ENCODE measurements at regions not wholly inside any gene's neighbourhood (a gene's known extent, or its start where the extent isn't known, plus 50 kb on each side); places are given as distances from the start of the nearest gene placed in this dataset.
"Not testable (repeated sequence)": the region's sequence is repeated elsewhere in the genome, so short reads cannot be mapped to it uniquely, and the experiment has no call there.

- no peak for DNase-seq
Observed at GRCh38 chr6:54440549-54440948, 132.3 kb downstream of the TINAG start.

GRCh38 chr6:54441020-54441419 lies 132.8 kb downstream of the TINAG start:
- no peak for DNase-seq

GRCh38 chr6:54441687-54442248 lies 133.5 kb downstream of the TINAG start:
- no peak for DNase-seq

- DNase-seq: no peak
Observed at GRCh38 chr6:54445207-54445606, 137.0 kb downstream of the TINAG start.

- DNase-seq: no peak
Observed at GRCh38 chr6:54448617-54449016, 140.4 kb downstream of the TINAG start.

- DNase-seq: no peak
Observed at GRCh38 chr6:54451516-54451915, 143.3 kb downstream of the TINAG start.

- DNase-seq: no peak
Observed at GRCh38 chr6:54463354-54464024, 155.2 kb downstream of the TINAG start.

- no peak for DNase-seq
Observed at GRCh38 chr6:54465649-54466300, 157.5 kb downstream of the TINAG start.

- DNase-seq: no peak
Observed at GRCh38 chr6:54467384-54467783, 159.1 kb downstream of the TINAG start.

GRCh38 chr6:54473328-54473727 lies 165.1 kb downstream of the TINAG start:
- DNase-seq: no peak

- no peak for DNase-seq
Observed at GRCh38 chr6:54474898-54475297, 166.7 kb downstream of the TINAG start.

GRCh38 chr6:54481091-54481490 lies 172.8 kb downstream of the TINAG start:
- no peak for DNase-seq

- DNase-seq: no peak
Observed at GRCh38 chr6:54491431-54491830, 183.2 kb downstream of the TINAG start.

GRCh38 chr6:54493138-54493537 lies 184.9 kb downstream of the TINAG start:
- no peak for DNase-seq

- no peak for DNase-seq
Observed at GRCh38 chr6:54503144-54503543, 194.9 kb downstream of the TINAG start.

- peak; percentile 31 for DNase-seq
Observed at GRCh38 chr6:54515013-54515412, 206.8 kb downstream of the TINAG start.

GRCh38 chr6:54515713-54516112 lies 207.5 kb downstream of the TINAG start:
- DNase-seq: no peak

- no peak for DNase-seq
Observed at GRCh38 chr6:54516321-54516720, 208.1 kb downstream of the TINAG start.

GRCh38 chr6:54519161-54519560 lies 210.9 kb downstream of the TINAG start:
- DNase-seq: no peak

- DNase-seq: no peak
Observed at GRCh38 chr6:54525731-54526130, 217.5 kb downstream of the TINAG start.

GRCh38 chr6:54533567-54533966 lies 225.3 kb downstream of the TINAG start:
- no peak for DNase-seq

- no peak for DNase-seq
Observed at GRCh38 chr6:54535568-54535967, 227.3 kb downstream of the TINAG start.

GRCh38 chr6:54541541-54541940 lies 233.3 kb downstream of the TINAG start:
- no peak for DNase-seq

GRCh38 chr6:54559136-54559535 lies 250.9 kb downstream of the TINAG start:
- DNase-seq: no peak

- DNase-seq: not testable (repeated sequence)
Observed at GRCh38 chr6:54564188-54564587, 255.9 kb downstream of the TINAG start.

All from DMS 273 treated with DMSO at 0.1 percent for 48 hours (cell line).